HCT116 (cell line): ENCODE measurements at regions not wholly inside any gene's neighbourhood (a gene's known extent, or its start where the extent isn't known, plus 50 kb on each side); places are given as distances from the start of the nearest gene placed in this dataset.

Experiments
- ATAC-seq: fragments of 200-7000 bp; cut with Tn5 transposase; 2 replicates; pipeline ENCODE4 v1.9.1; 2020; ENCODE audit warnings: mild to moderate bottlenecking, moderate library complexity
- BruUV-seq: library from RNA; stranded (reverse); fragments of 400-500 nt; replicated peaks from 2 replicates; lab custom pipeline; 2021; lab: Mats Ljungman, UMichigan
- CTCF ChIA-PET: fragments of 300-600 bp; sonication (Branson Sonifier 250); formaldehyde crosslinking; loops from one replicate; lab custom pipeline; 2021; ENCODE audit warnings: antibody characterized with exemption; lab: Charles Lee
- POLR2A ChIA-PET: fragments of 300-600, 350-600 bp; sonication (Branson Sonifier 250); formaldehyde crosslinking; loops from one replicate; lab custom pipeline; 2021; ENCODE audit warnings: antibody characterized with exemption; lab: Charles Lee
- RAD21 ChIA-PET, 2 experiments: fragments of 300-600 bp; sonication (Branson Sonifier 250); formaldehyde crosslinking; loops; one replicate each; lab custom pipeline; 2023; ENCODE audit warnings: low total read pairs in 2 of 2; ENCODE audit not compliant: uncharacterized antibody in 2 of 2, unreplicated experiment in 2 of 2, low non-redundant PET in 1 of 2; lab: Charles Lee
- DNase-seq: peaks from one replicate; pipeline ENCODE4 v3.0.0-alpha.2; 2010; ENCODE audit warnings: low read depth, low spot score
- H2AFZ ChIP-seq: fragments of 200-600 bp; shearing (Covaris generic), sonication (generic); 2 replicates; pipeline ENCODE4 v1.6.1; 2017; ENCODE audit warnings: low read depth, mixed run types, mixed read lengths, antibody characterized with exemption, low read length; ENCODE audit not compliant: poor library complexity, severe bottlenecking
- H3K27ac ChIP-seq: 2 replicates; pipeline ENCODE4 v1.5.1; 2012; ENCODE audit warnings: low read depth, low read length
- H3K27me3 ChIP-seq: fragments of 200-600 bp; sonication (generic); 2 replicates; pipeline ENCODE4 v1.6.1; 2016; ENCODE audit warnings: mixed run types, low read length, mixed read lengths; ENCODE audit not compliant: insufficient read depth
- H3K36me3 ChIP-seq, 2 experiments: fragments of 200-500 bp in 1 of 2; fragments of 200-600 bp in 1 of 2; sonication (Bioruptor generic) in 1 of 2; sonication (generic) in 1 of 2; 2 replicates each; pipeline versions ENCODE4 v1.5.1 to v1.6.1; 2014 to 2016; ENCODE audit warnings: low read length in 2 of 2, inconsistent platforms in 1 of 2, mixed read lengths in 1 of 2, mixed run types in 1 of 2; ENCODE audit not compliant: insufficient read depth in 2 of 2, control insufficient read depth in 1 of 2
- H3K4me1 ChIP-seq, 2 experiments: fragments of 200-600 bp in 1 of 2; sonication (generic) in 1 of 2; 2 replicates each; pipeline versions ENCODE4 v1.5.1 to v1.6.1; 2012 to 2017; ENCODE audit warnings: low read length in 2 of 2, inconsistent platforms in 1 of 2, mild to moderate bottlenecking in 1 of 2, mixed read lengths in 1 of 2, mixed run types in 1 of 2, moderate library complexity in 1 of 2; ENCODE audit not compliant: insufficient read depth in 2 of 2, control insufficient read depth in 1 of 2
- H3K4me2 ChIP-seq: fragments of 200-600 bp; sonication (generic); 2 replicates; pipeline ENCODE4 v1.6.1; 2017; ENCODE audit warnings: mixed run types, low read length, mixed read lengths
- H3K4me3 ChIP-seq, 2 experiments: fragments of 200-600 bp in 1 of 2; sonication (generic) in 1 of 2; replicated peaks in 1 of 2; 2 replicates each; pipeline ENCODE4 v1.5.1; 2011 to 2016; ENCODE audit warnings: low read length in 2 of 2, control low read depth in 1 of 2, low read depth in 1 of 2, mild to moderate bottlenecking in 1 of 2, mixed read lengths in 1 of 2, mixed run types in 1 of 2
- H3K79me2 ChIP-seq: fragments of 200-600 bp; sonication (generic); 2 replicates; pipeline ENCODE4 v1.6.1; 2017; ENCODE audit warnings: mild to moderate bottlenecking, mixed run types, low read length, moderate library complexity, mixed read lengths; ENCODE audit not compliant: insufficient read depth
- H3K9ac ChIP-seq: fragments of 200-600 bp; sonication (generic); 2 replicates; pipeline ENCODE4 v1.6.1; 2016; ENCODE audit warnings: low read length, mixed read lengths
- H3K9me2 ChIP-seq: fragments of 200-600 bp; sonication (generic), shearing (Covaris generic); 2 replicates; pipeline ENCODE4 v1.6.1; 2017; ENCODE audit warnings: mixed run types, mild to moderate bottlenecking, moderate library complexity; ENCODE audit not compliant: insufficient read depth
- H3K9me3 ChIP-seq, 2 experiments: fragments of 200-500 bp in 1 of 2; fragments of 200-600 bp in 1 of 2; sonication (Bioruptor generic) in 1 of 2; sonication (generic) in 1 of 2; 2 replicates each; pipeline ENCODE4 v1.6.1; 2014 to 2017; ENCODE audit warnings: low read length in 2 of 2, mixed read lengths in 2 of 2, inconsistent platforms in 1 of 2, low read depth in 1 of 2, mild to moderate bottlenecking in 1 of 2, mixed run types in 1 of 2, moderate library complexity in 1 of 2; ENCODE audit not compliant: control insufficient read depth in 1 of 2, insufficient read depth in 1 of 2
- H4K20me1 ChIP-seq: fragments of 200-600 bp; sonication (generic), shearing (Covaris generic); 2 replicates; pipeline ENCODE4 v1.6.1; 2017; ENCODE audit warnings: mixed run types, mild to moderate bottlenecking, moderate library complexity; ENCODE audit not compliant: insufficient read depth
- CBX3 ChIP-seq: IDR thresholded peaks from 2 replicates; pipeline ENCODE4 v1.6.1; 2012; ENCODE audit warnings: low read depth
- CEBPB ChIP-seq: IDR thresholded peaks from 2 replicates; pipeline ENCODE4 v1.6.1; 2012; ENCODE audit warnings: low read depth
- CTCF ChIP-seq, 3 experiments: fragments of 200-600 bp in 1 of 3; sonication (generic) in 1 of 3; IDR thresholded peaks in 2 of 3; conservative IDR thresholded peaks in 1 of 3; 2 replicates each; pipeline ENCODE4 v1.5.1; 2012 to 2017; ENCODE audit warnings: low read depth in 2 of 3, low read length in 2 of 3, antibody characterized with exemption in 1 of 3, borderline replicate concordance in 1 of 3, control low read depth in 1 of 3, mild to moderate bottlenecking in 1 of 3, mixed read lengths in 1 of 3, mixed run types in 1 of 3, moderate library complexity in 1 of 3; ENCODE audit not compliant: insufficient read depth in 1 of 3
- EGR1 ChIP-seq: IDR thresholded peaks from 2 replicates; pipeline ENCODE4 v1.6.1; 2012; ENCODE audit warnings: low read depth
- EZH2 ChIP-seq: fragments of 200-600 bp; sonication (generic); IDR thresholded peaks from 2 replicates; pipeline ENCODE4 v1.6.1; 2017; ENCODE audit warnings: antibody characterized with exemption, mixed run types
- EZH2phosphoT487 ChIP-seq: fragments of 200-600 bp; IDR thresholded peaks from 2 replicates; pipeline ENCODE4 v1.6.1; 2018; ENCODE audit warnings: antibody characterized with exemption, borderline replicate concordance
- JUND ChIP-seq: IDR thresholded peaks from 2 replicates; pipeline ENCODE4 v1.6.1; 2012
- POLR2A ChIP-seq: IDR thresholded peaks from 2 replicates; pipeline ENCODE4 v1.7.0; 2011; ENCODE audit warnings: borderline replicate concordance; ENCODE audit not compliant: insufficient read depth, insufficient read length; ENCODE audit errors: extremely low read depth
- POLR2AphosphoS5 ChIP-seq: IDR thresholded peaks from 2 replicates; pipeline ENCODE4 v1.6.1; 2011; ENCODE audit warnings: mild to moderate bottlenecking, low read depth, low read length, moderate library complexity
- SIN3A ChIP-seq: IDR thresholded peaks from 2 replicates; pipeline ENCODE4 v1.6.1; 2012; ENCODE audit warnings: low read depth
- SP1 ChIP-seq: IDR thresholded peaks from 2 replicates; pipeline ENCODE4 v1.6.1; 2012; ENCODE audit warnings: low read depth
- SRF ChIP-seq: IDR thresholded peaks from 2 replicates; pipeline ENCODE4 v1.6.1; 2012; ENCODE audit warnings: low read depth
- YY1 ChIP-seq: IDR thresholded peaks from 2 replicates; pipeline ENCODE4 v1.6.1; 2011; ENCODE audit warnings: low read length, low read depth, moderate library complexity, mild to moderate bottlenecking; ENCODE audit not compliant: insufficient replicate concordance; ENCODE audit errors: extremely low read depth
- ZBTB33 ChIP-seq: IDR thresholded peaks from 2 replicates; pipeline ENCODE4 v1.6.1; 2011; ENCODE audit warnings: mild to moderate bottlenecking, low read length, moderate library complexity; ENCODE audit not compliant: insufficient replicate concordance; ENCODE audit errors: extremely low read depth
- intact Hi-C: fragments of 100-400 bp; cut with micrococcal nuclease; formaldehyde crosslinking; loops from 2 replicates; pipeline ENCODE4 v1.10.0; 2022
- TF ChIP-seq, protein P1 (sequence below): IDR thresholded peaks from 2 replicates; pipeline ENCODE4 v1.6.1; 2012; ENCODE audit warnings: low read depth

DNA sequence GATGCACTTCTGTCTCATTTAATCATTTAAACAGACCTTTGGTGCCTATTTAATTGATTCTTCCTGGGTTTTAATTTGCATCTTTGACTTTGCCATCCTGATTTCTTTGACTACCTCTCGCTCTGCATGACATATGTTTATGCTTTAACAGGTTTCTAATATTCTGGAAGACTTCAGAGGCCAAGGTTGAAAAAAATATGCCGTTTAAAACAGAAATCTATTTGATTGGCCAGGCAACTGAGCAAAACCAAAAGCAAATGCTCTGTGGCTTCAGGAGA is 303.4 kb downstream of the IRS1 start:
- DNase-seq (no peak), ATAC-seq (no peak)
- no peak overlapping the region for H3K27ac ChIP-seq
- no peaks in the 10 kb centered on the region for H3K36me3 ChIP-seq
- no peaks in the 10 kb centered on the region for H3K27me3 ChIP-seq
- no peak overlapping the region for H3K4me3 ChIP-seq
- H3K79me2 ChIP-seq: no peaks in the 10 kb centered on the region
- ChIA-PET CTCF (no interaction called here), RAD21 (no interaction called here), POLR2A (no interaction called here)
- BruUV-seq: no TSS peak
- no peak overlapping the region for H2AFZ ChIP-seq
- no peak overlapping the region for H3K9ac ChIP-seq
- no peaks in the 10 kb centered on the region for H3K9me2 ChIP-seq
- intact Hi-C loops: no loop called here
- TF ChIP-seq CBX3 (no peak), CTCF (IDR thresholded peaks at IDR 0.05 in 2 of 3, conservative IDR thresholded peaks at IDR 0.05 in 1 of 3; ENCODE audit: borderline replicate concordance in 1 of 3, insufficient read depth in 1 of 3, low read depth in 2 of 3, low read length in 2 of 3) (no peak), SRF (no peak), SIN3A (no peak), JUND (no peak), EZH2phosphoT487 (no peak), EZH2 (no peak), POLR2AphosphoS5 (no peak), YY1 (no peak), SP1 (no peak), ZBTB33 (no peak), EGR1 (no peak), CEBPB (no peak), POLR2A (no peak)
- TF ChIP-seq, protein P1, sequence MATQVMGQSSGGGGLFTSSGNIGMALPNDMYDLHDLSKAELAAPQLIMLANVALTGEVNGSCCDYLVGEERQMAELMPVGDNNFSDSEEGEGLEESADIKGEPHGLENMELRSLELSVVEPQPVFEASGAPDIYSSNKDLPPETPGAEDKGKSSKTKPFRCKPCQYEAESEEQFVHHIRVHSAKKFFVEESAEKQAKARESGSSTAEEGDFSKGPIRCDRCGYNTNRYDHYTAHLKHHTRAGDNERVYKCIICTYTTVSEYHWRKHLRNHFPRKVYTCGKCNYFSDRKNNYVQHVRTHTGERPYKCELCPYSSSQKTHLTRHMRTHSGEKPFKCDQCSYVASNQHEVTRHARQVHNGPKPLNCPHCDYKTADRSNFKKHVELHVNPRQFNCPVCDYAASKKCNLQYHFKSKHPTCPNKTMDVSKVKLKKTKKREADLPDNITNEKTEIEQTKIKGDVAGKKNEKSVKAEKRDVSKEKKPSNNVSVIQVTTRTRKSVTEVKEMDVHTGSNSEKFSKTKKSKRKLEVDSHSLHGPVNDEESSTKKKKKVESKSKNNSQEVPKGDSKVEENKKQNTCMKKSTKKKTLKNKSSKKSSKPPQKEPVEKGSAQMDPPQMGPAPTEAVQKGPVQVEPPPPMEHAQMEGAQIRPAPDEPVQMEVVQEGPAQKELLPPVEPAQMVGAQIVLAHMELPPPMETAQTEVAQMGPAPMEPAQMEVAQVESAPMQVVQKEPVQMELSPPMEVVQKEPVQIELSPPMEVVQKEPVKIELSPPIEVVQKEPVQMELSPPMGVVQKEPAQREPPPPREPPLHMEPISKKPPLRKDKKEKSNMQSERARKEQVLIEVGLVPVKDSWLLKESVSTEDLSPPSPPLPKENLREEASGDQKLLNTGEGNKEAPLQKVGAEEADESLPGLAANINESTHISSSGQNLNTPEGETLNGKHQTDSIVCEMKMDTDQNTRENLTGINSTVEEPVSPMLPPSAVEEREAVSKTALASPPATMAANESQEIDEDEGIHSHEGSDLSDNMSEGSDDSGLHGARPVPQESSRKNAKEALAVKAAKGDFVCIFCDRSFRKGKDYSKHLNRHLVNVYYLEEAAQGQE: no peak
- no peaks in the 10 kb centered on the region for H3K4me1 ChIP-seq
- peaks cover 0 to 3% of the 10 kb centered on the region in 2 experiments; a peak in 1 of 4 replicates for H3K9me3 ChIP-seq
- H3K4me2 ChIP-seq: no peak overlapping the region
- no peaks in the 10 kb centered on the region for H4K20me1 ChIP-seq
